ENCODE measurements at regions not wholly inside any gene's neighbourhood (a gene's known extent, or its start where the extent isn't known, plus 50 kb on each side); places are given as distances from the start of the nearest gene placed in this dataset.

- no peak for DNase-seq
These were observed 64.8 kb upstream of the PLEKHG3 start for GRCh38 chr14:64639340-64639821.

- no peak for DNase-seq
These were observed 63.4 kb upstream of the PLEKHG3 start for GRCh38 chr14:64640839-64641238.

GRCh38 chr14:64641760-64642159, 62.5 kb upstream of the PLEKHG3 start:
- no peak for DNase-seq

GRCh38 chr14:64643709-64644108, 60.5 kb upstream of the PLEKHG3 start:
- no peak for DNase-seq

GRCh38 chr14:64644629-64645028, 59.6 kb upstream of the PLEKHG3 start:
- DNase-seq, result no peak

- DNase-seq, result no peak
These were observed 58.9 kb upstream of the PLEKHG3 start for GRCh38 chr14:64645220-64645892.

- DNase-seq, result no peak
These were observed 58.1 kb upstream of the PLEKHG3 start for GRCh38 chr14:64646103-64646502.

GRCh38 chr14:64649383-64649998, 54.7 kb upstream of the PLEKHG3 start:
- DNase-seq, result no peak

- DNase-seq, result no peak
These were observed 50.4 kb upstream of the PLEKHG3 start for GRCh38 chr14:64653900-64654245.

- peak; percentile 25 to 48 for DNase-seq
These were observed 49.9 kb upstream of the PLEKHG3 start for GRCh38 chr14:64654246-64654900.
